ENCODE measurements at regions not wholly inside any gene's neighbourhood (a gene's known extent, or its start where the extent isn't known, plus 50 kb on each side); places are given as distances from the start of the nearest gene placed in this dataset.
A peak's percentile ranks its signal among the peaks of the same experiment; 100 is the strongest.

GRCh38 chr18:46278481-46279465 lies 174.6 kb downstream of the HAUS1 start (continued):
- peak; percentile 75 for TF ChIP-seq TFE3 (CRISPR knock-in tag; IDR thresholded peaks at IDR 0.05)
- TF ChIP-seq PBX2 (CRISPR knock-in tag; IDR thresholded peaks at IDR 0.05; ENCODE audit: low read depth), result no peak
- peak; percentile 86 for TF ChIP-seq PBX2 (tag; conservative IDR thresholded peaks at IDR 0.05; ENCODE audit: low read depth)
- no peak for TF ChIP-seq MCM2 (IDR thresholded peaks at IDR 0.05; ENCODE audit: low read depth)
- peak; percentile 67 for TF ChIP-seq PKNOX1 (IDR thresholded peaks at IDR 0.05)
- TF ChIP-seq NFATC3 (IDR thresholded peaks at IDR 0.05), result no peak
- no peak for TF ChIP-seq MBD2 (IDR thresholded peaks at IDR 0.05; ENCODE audit: borderline replicate concordance, low read depth)
- TF ChIP-seq USF1 (CRISPR knock-in tag; IDR thresholded peaks at IDR 0.05), result peak; percentile 70
- TF ChIP-seq ZBTB9 (CRISPR knock-in tag; IDR thresholded peaks at IDR 0.05), result no peak
- peak; percentile 60; the same call in 1 of the 2 replicates for TF ChIP-seq BHLHE40 (IDR thresholded peaks at IDR 0.05; ENCODE audit: low read length)
- no peak for TF ChIP-seq DPF2 (IDR thresholded peaks at IDR 0.05)
- TF ChIP-seq CHD2 (IDR thresholded peaks at IDR 0.05; ENCODE audit: low read depth, low read length), result no peak
- TF ChIP-seq E2F8 (IDR thresholded peaks at IDR 0.05; ENCODE audit: low read depth, partially characterized antibody), result no peak
- TF ChIP-seq RAD51 (IDR thresholded peaks at IDR 0.05; ENCODE audit: borderline replicate concordance, low read depth), result peak; percentile 74
